Panc1 (cell line): ENCODE measurements at regions not wholly inside any gene's neighbourhood (a gene's known extent, or its start where the extent isn't known, plus 50 kb on each side); places are given as distances from the start of the nearest gene placed in this dataset.

Source experiments
- CTCF ChIP-seq: fragments of 450-650 bp; IDR thresholded peaks from 2 replicates; pipeline ENCODE4 v1.5.1; 2017; ENCODE audit warnings: mild to moderate bottlenecking
- POLR2AphosphoS5 ChIP-seq: IDR thresholded peaks from 2 replicates; pipeline ENCODE4 v1.6.1; 2012; ENCODE audit warnings: mild to moderate bottlenecking, low read depth, low read length, moderate library complexity

GRCh38 chr4:36609661-36610060 lies 328.2 kb downstream of the DTHD1 start:
- TF ChIP-seq CTCF (no peak), POLR2AphosphoS5 (no peak)
